Fibroblast of lung (primary cell): ENCODE measurements at regions not wholly inside any gene's neighbourhood (a gene's known extent, or its start where the extent isn't known, plus 50 kb on each side); places are given as distances from the start of the nearest gene placed in this dataset.

ENCODE experiments used
- DNase-seq, 2 donors: peaks; one replicate each; pipeline versions ENCODE4 v3.0.0 to v3.0.0-alpha.2; 2010; ENCODE audit warnings: low read depth in 2 of 2
- H2AFZ ChIP-seq: 2 replicates; pipeline ENCODE4 v1.5.1; 2012; ENCODE audit warnings: low read length, control low read depth, inconsistent platforms
- H3K27ac ChIP-seq: 2 replicates; pipeline ENCODE4 v1.5.1; 2011; ENCODE audit warnings: low read length, control low read depth; ENCODE audit not compliant: insufficient read depth
- H3K27me3 ChIP-seq: 2 replicates; pipeline ENCODE4 v1.5.1; 2011; ENCODE audit warnings: mild to moderate bottlenecking, low read length; ENCODE audit not compliant: control insufficient read depth, insufficient read depth
- H3K36me3 ChIP-seq: 2 replicates; pipeline ENCODE4 v1.5.1; 2011; ENCODE audit warnings: low read length; ENCODE audit not compliant: control insufficient read depth, insufficient read depth
- H3K4me1 ChIP-seq: 2 replicates; pipeline ENCODE4 v1.5.1; 2011; ENCODE audit warnings: low read length; ENCODE audit not compliant: control insufficient read depth, insufficient read depth; ENCODE audit errors: extremely low read depth
- H3K4me2 ChIP-seq: 2 replicates; pipeline ENCODE4 v1.5.1; 2011; ENCODE audit warnings: low read length, control low read depth; ENCODE audit not compliant: insufficient read depth; ENCODE audit errors: extremely low read depth
- H3K4me3 ChIP-seq, 4 experiments: fragments of 200-600 bp in 1 of 4; sonication (generic) in 1 of 4; replicated peaks in 1 of 4; 2 replicates each; pipeline ENCODE4 v1.5.1; 2011 to 2016; ENCODE audit warnings: low read length in 4 of 4, low read depth in 3 of 4, mild to moderate bottlenecking in 3 of 4, control low read depth in 2 of 4, inconsistent platforms in 1 of 4, mixed read lengths in 1 of 4; ENCODE audit not compliant: insufficient read depth in 1 of 4; ENCODE audit errors: control extremely low read depth in 1 of 4
- H3K79me2 ChIP-seq: 2 replicates; pipeline ENCODE4 v1.5.1; 2012; ENCODE audit warnings: mild to moderate bottlenecking, low read length, inconsistent platforms; ENCODE audit not compliant: control insufficient read depth, insufficient read depth
- H3K9ac ChIP-seq: 2 replicates; pipeline ENCODE4 v1.5.1; 2011; ENCODE audit warnings: mild to moderate bottlenecking, low read length, control low read depth; ENCODE audit not compliant: insufficient read depth
- H3K9me3 ChIP-seq: 2 replicates; pipeline ENCODE4 v1.5.1; 2012; ENCODE audit warnings: low read depth, low read length; ENCODE audit not compliant: control insufficient read depth, insufficient read depth
- H4K20me1 ChIP-seq: 2 replicates; pipeline ENCODE4 v1.5.1; 2011; ENCODE audit warnings: low read length; ENCODE audit not compliant: control insufficient read depth, insufficient read depth; ENCODE audit errors: extremely low read depth
- CTCF ChIP-seq, 2 donors: IDR thresholded peaks in 1 of 2; conservative IDR thresholded peaks in 1 of 2; 1 replicate in 1 of 2; 2 replicates in 1 of 2; pipeline ENCODE4 v1.5.1; 2011 to 2012; ENCODE audit warnings: low read length in 2 of 2, control low read depth in 1 of 2, inconsistent platforms in 1 of 2, low read depth in 1 of 2, mild to moderate bottlenecking in 1 of 2
- EZH2 ChIP-seq: IDR thresholded peaks from 2 replicates; pipeline ENCODE4 v1.5.1; 2012; ENCODE audit warnings: low read length, control low read depth, mild to moderate bottlenecking; ENCODE audit errors: missing control alignments

- Histone ChIP-seq H4K20me1 (no peaks in the 10 kb centered on the region), H3K4me2 (no peak overlapping the region), H3K4me3 (no peak overlapping the region), H3K27me3 (no peaks in the 10 kb centered on the region), H3K79me2 (no peaks in the 10 kb centered on the region), H3K4me1 (no peaks in the 10 kb centered on the region), H3K9ac (no peak overlapping the region), H3K27ac (no peak overlapping the region), H3K36me3 (no peaks in the 10 kb centered on the region), H3K9me3 (no peaks in the 10 kb centered on the region), H2AFZ (no peak overlapping the region)
- no peak for TF ChIP-seq EZH2
- no peak for TF ChIP-seq CTCF (conservative IDR thresholded peaks at IDR 0.05 in 1 of 2, IDR thresholded peaks at IDR 0.05 in 1 of 2; ENCODE audit: low read depth in 1 of 2, low read length in 2 of 2)
- DNase-seq: no peak
Observed at GRCh38 chr13:107576430-107576829, 638.9 kb downstream of the LIG4 start.

GRCh38 chr13:107574517-107575210 lies 640.7 kb downstream of the LIG4 start:
- no peaks in the 10 kb centered on the region for H3K4me1 ChIP-seq
- peak; percentile 2 to 26 for DNase-seq

GRCh38 chr13:107573184-107573583 lies 642.2 kb downstream of the LIG4 start:
- Histone ChIP-seq H3K36me3 (no peaks in the 10 kb centered on the region), H4K20me1 (no peaks in the 10 kb centered on the region), H3K4me3 (no peak overlapping the region), H3K27me3 (no peaks in the 10 kb centered on the region), H3K9me3 (no peaks in the 10 kb centered on the region), H3K4me1 (no peaks in the 10 kb centered on the region), H3K79me2 (no peaks in the 10 kb centered on the region), H3K4me2 (no peak overlapping the region), H2AFZ (no peak overlapping the region), H3K27ac (no peak overlapping the region), H3K9ac (no peak overlapping the region)
- no peak for TF ChIP-seq EZH2
- no peak for TF ChIP-seq CTCF (conservative IDR thresholded peaks at IDR 0.05 in 1 of 2, IDR thresholded peaks at IDR 0.05 in 1 of 2; ENCODE audit: low read depth in 1 of 2, low read length in 2 of 2)
- DNase-seq: no peak

More at GRCh38 chr13:107574517-107575210, 640.7 kb downstream of the LIG4 start:
- Histone ChIP-seq H3K9me3 (no peaks in the 10 kb centered on the region), H2AFZ (no peak overlapping the region), H3K27me3 (no peaks in the 10 kb centered on the region), H3K27ac (no peak overlapping the region), H3K9ac (no peak overlapping the region), H3K4me2 (no peak overlapping the region), H3K79me2 (no peaks in the 10 kb centered on the region), H3K36me3 (no peaks in the 10 kb centered on the region), H4K20me1 (no peaks in the 10 kb centered on the region), H3K4me3 (no peak overlapping the region)
- TF ChIP-seq EZH2 (no peak), CTCF (conservative IDR thresholded peaks at IDR 0.05 in 1 of 2, IDR thresholded peaks at IDR 0.05 in 1 of 2; ENCODE audit: low read depth in 1 of 2, low read length in 2 of 2) (no peak)
